GM18505 (cell line): ENCODE measurements at regions not wholly inside any gene's neighbourhood (a gene's known extent, or its start where the extent isn't known, plus 50 kb on each side); places are given as distances from the start of the nearest gene placed in this dataset.

Experiments
- ATAC-seq: cut with Tn5 transposase; IDR thresholded peaks from one replicate; pipeline ENCODE4 v1.9.1; 2021; ENCODE audit not compliant: unreplicated experiment
- POLR2A ChIP-seq: IDR thresholded peaks from 4 replicates; pipeline ENCODE4 v1.6.1; 2011; ENCODE audit warnings: borderline replicate concordance; ENCODE audit not compliant: insufficient read depth, insufficient read length; ENCODE audit errors: extremely low read depth

- TF ChIP-seq POLR2A: no peak
Measured at GRCh38 chr10:121063744-121064143, 212.6 kb downstream of the WDR11 start.

GRCh38 chr10:121064491-121064890 lies 213.3 kb downstream of the WDR11 start:
- ATAC-seq: no peak
- TF ChIP-seq POLR2A: no peak

More at GRCh38 chr10:121063744-121064143, 212.6 kb downstream of the WDR11 start:
- ATAC-seq: no peak

- TF ChIP-seq POLR2A: no peak
- ATAC-seq: no peak
Measured at GRCh38 chr10:121065330-121065729, 214.2 kb downstream of the WDR11 start.

- TF ChIP-seq POLR2A: no peak
- peak; percentile 77 for ATAC-seq
Measured at GRCh38 chr10:121069061-121069850, 218.1 kb downstream of the WDR11 start.

GRCh38 chr10:121070275-121071070 lies 219.3 kb downstream of the WDR11 start:
- no peak for TF ChIP-seq POLR2A
- no peak for ATAC-seq

GRCh38 chr10:121071901-121072300 lies 220.7 kb downstream of the WDR11 start:
- TF ChIP-seq POLR2A: no peak
- no peak for ATAC-seq

GRCh38 chr10:121073728-121074127 lies 222.6 kb downstream of the WDR11 start:
- no peak for ATAC-seq
- no peak for TF ChIP-seq POLR2A

GRCh38 chr10:121076776-121077715 lies 225.9 kb downstream of the WDR11 start:
- no peak for ATAC-seq
- TF ChIP-seq POLR2A: no peak

- no peak for ATAC-seq
Measured at GRCh38 chr10:121078036-121078435, 226.9 kb downstream of the WDR11 start.

GRCh38 chr10:121078672-121079102 lies 227.5 kb downstream of the WDR11 start:
- ATAC-seq: no peak
- TF ChIP-seq POLR2A: no peak

More at GRCh38 chr10:121078036-121078435, 226.9 kb downstream of the WDR11 start:
- no peak for TF ChIP-seq POLR2A

GRCh38 chr10:121079226-121079625 lies 228.1 kb downstream of the WDR11 start:
- TF ChIP-seq POLR2A: no peak

GRCh38 chr10:121080281-121080891 lies 229.2 kb downstream of the WDR11 start:
- ATAC-seq: no peak
- no peak for TF ChIP-seq POLR2A

More at GRCh38 chr10:121079226-121079625, 228.1 kb downstream of the WDR11 start:
- ATAC-seq: no peak

GRCh38 chr10:121081306-121081705 lies 230.1 kb downstream of the WDR11 start:
- ATAC-seq: no peak
- TF ChIP-seq POLR2A: no peak

- ATAC-seq: no peak
- no peak for TF ChIP-seq POLR2A
Measured at GRCh38 chr10:121082984-121083383, 231.8 kb downstream of the WDR11 start.
